GM20000 (cell line): ENCODE measurements at regions not wholly inside any gene's neighbourhood (a gene's known extent, or its start where the extent isn't known, plus 50 kb on each side); places are given as distances from the start of the nearest gene placed in this dataset.
"Not testable (repeated sequence)": the region's sequence is repeated elsewhere in the genome, so short reads cannot be mapped to it uniquely, and the experiment has no call there.

ENCODE experiments used
- DNase-seq: peaks from one replicate; pipeline ENCODE4 v3.0.0; 2012; ENCODE audit warnings: low spot score
- CTCF ChIP-seq: IDR thresholded peaks from 2 replicates; pipeline ENCODE4 v1.5.1; 2012; ENCODE audit warnings: mild to moderate bottlenecking, control low read depth; ENCODE audit errors: extremely low read depth, missing control alignments

- no peak for TF ChIP-seq CTCF
- DNase-seq, result no peak
These were observed 75.1 kb upstream of the NUP50 start for GRCh38 chr22:45088576-45088975.

- DNase-seq, result no peak
- no peak for TF ChIP-seq CTCF
These were observed 73.2 kb upstream of the NUP50 start for GRCh38 chr22:45090497-45090910.

DNA sequence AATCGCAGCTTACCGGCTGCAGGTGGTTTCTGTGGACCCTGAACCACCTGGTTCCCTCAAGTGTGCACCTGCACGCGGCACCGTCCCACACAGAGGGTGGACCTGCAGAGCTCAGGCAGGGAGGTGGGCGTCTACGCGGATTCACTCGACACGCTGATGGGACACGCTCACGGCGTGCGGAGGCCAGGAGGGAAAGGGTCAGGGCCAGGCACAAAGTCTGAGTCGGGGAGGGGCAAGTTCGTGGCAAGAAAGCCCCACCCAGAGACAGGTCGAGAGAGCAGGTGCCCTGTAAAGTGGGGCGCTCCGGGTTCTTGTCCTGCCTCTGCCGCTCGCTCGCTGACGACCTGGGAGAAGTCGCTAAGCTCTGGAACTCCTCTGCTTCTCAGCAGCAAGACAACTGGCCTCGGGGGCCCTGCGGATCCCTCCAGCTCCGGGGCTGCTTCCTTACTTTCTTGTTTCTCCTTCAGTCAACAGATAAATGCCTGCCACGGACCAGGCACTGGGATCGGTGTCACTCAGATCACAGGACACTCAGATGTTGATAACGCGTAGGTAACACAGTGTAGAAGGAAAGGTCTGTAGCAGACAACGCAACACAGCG, 72.4 kb upstream of the NUP50 start:
- no peak for TF ChIP-seq CTCF

GRCh38 chr22:45091875-45092274, 71.8 kb upstream of the NUP50 start:
- DNase-seq, result not testable (repeated sequence)

More for the DNA sequence above, 72.4 kb upstream of the NUP50 start:
- no peak for DNase-seq

DNA sequence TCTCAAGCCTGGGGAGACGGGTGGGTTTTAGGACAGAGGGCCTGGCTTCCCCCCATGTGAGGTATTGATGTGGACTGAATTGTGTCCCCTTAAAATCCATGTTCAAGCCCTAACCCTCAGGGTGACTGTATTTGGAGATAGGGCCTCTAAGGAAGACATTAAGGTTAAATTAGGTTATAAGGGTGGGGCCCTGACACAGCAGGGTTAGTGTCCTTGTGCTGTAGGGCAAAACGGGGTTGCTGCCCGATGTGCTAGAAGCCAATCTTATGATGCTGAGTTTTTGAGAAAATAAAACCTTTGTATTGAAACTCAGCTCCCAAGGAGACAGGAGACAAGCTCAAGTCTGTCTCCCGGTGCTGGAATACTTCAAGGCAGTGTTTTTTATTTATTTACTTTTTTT, 71.1 kb upstream of the NUP50 start:
- TF ChIP-seq CTCF, result no peak
- no peak for DNase-seq

- TF ChIP-seq CTCF, result no peak
- DNase-seq, result no peak
These were observed 70.1 kb upstream of the NUP50 start for GRCh38 chr22:45093609-45094008.

DNA sequence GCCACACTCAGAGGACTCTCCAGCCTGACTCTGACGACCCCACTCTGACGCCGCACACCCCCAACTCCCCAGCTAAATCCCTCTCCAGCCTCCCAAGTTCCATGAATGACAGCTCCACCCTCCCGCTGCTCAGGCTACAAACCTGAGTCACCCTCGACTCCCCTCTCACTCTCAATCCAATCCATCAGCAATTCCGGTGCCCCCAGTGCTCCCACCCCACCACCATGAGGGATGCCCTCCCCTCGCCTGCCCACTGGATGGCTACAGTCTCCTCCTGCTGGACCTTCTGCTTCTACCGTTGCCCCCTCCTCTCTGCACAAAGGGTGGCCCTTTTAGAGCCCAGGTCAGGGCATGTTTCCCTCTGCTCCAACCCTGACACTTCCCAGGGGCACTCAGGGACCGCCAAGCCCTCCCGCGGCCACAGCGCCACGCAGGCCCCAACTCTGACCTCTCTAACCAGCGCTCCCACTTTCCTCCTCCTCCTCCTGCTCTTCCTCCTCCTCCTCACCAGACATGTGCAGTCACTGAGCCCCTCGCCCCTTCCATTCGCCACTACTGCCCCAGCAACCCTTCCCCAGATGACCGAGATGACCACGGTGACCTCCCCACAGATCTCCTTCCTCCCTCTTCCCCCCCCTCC, 69.5 kb upstream of the NUP50 start:
- no peak for DNase-seq
- no peak for TF ChIP-seq CTCF

DNA sequence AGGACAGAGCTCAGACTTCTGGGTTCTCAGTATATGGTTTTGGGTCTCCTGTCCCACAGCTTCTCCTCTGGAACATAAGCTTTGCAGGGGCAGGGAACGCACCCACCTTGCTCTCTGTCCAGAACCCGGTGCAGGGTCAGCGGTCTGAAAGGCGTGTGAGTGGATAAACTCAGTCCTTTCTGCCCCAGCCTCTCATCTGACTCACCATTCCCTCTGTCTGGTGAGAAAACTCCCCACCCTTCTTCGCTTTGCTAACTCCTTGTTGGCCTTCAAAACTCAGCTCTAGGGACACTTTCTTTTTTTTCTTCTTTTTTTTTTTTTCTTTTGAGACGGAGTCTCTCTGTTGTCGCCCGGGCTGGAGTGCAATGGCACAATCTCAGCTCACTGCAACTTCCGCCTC, 68.9 kb upstream of the NUP50 start:
- no peak for TF ChIP-seq CTCF
- DNase-seq, result no peak
